GM19025 (cell line): ENCODE measurements at regions not wholly inside any gene's neighbourhood (a gene's known extent, or its start where the extent isn't known, plus 50 kb on each side); places are given as distances from the start of the nearest gene placed in this dataset.

Source experiments
- ATAC-seq: cut with Tn5 transposase; IDR thresholded peaks from one replicate; pipeline ENCODE4 v1.9.1; 2021; ENCODE audit warnings: mild to moderate bottlenecking, low read depth, moderate library complexity; ENCODE audit not compliant: unreplicated experiment

DNA sequence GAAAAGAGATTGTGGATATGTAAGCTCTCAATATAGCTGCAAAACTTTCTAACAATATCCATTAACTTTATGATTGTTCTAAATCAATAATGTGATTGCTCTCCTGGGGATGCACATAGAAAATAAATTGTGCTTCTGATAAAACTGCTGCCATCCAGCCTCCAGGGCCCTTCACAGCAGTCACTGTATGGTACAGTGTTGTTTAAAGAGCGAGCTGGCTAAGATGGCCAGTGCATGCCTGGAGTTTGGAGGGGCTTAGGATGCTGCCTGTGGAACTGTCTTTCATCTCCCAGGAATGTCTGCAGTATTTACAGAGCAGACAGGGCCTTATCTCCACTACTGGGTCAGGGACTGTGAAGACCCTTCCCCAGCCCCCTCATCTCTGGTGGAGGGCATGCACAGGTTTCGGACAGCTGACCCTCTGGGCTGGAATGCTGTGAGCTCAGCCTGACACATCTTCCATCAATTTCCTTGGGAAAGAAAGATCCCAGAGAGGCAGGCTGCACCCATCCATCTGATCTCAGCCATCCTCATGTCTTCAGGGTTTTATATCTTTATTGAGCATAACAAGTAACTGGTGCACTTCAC, 137.0 kb downstream of the PLPP3 start:
- ATAC-seq: no peak

DNA sequence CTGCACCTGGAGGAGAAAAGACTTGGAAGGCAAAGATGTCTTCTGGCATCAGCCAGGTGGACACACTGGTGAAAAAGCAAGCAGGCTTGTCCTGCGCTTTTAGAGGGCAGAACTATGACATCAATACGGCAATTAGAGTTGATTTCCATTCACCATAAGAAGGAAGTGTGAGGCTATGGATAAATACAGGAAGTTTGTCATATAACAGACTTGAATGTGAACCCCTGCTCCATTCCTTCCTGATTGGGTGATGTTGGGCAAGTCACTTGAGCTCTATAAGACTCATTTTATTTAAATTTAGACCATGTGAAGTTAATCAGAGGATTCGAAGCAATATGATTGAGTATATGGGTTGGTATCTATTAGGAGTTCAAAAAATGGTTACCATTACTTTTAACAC, 137.8 kb downstream of the PLPP3 start:
- ATAC-seq: no peak

DNA sequence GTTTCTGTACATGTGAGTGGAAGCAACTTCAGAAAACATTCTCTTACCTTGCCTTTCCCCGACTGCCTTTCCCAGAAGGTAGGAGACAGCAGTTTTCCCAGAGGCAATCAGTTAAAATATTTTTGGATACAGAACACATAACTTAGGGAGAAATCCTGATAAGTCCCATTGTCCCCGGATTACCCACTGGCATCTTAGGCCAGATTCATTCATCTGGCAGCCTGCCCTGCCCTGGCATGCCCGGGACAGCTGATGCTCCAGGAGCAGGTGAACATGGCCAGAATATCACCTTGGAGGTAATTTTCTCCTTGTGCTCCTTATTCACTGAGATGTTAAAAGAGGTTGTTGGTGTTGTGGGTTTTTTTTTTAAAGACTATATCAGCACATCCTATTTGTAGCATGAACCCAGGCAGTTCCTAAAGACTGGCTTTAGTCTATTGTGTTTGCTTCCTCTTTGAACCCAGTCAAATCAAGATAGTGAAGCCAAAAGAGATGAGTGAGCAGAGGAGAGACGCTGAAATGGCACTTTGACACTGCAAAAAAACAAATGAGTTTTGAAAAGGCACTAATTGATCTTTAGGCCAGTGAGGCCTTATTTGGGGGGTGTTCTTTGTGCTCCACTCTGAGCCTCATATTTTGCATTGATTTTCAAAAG, 139.6 kb downstream of the PLPP3 start:
- ATAC-seq: no peak

DNA sequence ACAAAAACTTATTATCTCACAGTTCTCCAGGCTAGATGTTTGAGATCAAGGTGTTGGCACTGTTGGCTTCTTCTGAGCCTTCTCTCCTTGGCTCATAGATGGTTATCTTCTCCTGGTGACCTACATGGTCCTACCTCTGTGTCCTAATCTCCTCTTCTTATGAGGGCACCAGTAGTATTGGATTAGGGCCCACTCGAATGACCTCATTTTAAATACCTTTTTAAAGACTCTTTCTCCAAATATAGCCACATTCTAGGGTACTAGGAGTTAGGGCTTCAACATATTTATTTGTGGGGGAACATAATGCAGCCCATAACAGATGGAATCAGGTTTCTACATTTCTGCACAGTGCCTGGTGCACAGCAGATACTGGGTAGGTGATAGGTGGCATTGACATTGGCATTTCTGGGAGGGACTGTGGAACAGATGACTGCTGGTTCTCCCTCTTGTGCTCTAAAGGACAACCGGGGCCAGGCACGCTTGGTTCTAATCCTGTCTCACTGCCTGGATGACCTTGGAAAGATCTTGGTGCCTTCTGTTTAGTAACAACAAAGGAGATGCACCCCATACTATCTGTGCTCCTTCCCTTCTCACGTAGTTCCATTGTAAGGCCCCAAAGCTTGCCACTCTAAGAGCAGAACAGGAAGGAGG, 140.3 kb downstream of the PLPP3 start:
- no peak for ATAC-seq

DNA sequence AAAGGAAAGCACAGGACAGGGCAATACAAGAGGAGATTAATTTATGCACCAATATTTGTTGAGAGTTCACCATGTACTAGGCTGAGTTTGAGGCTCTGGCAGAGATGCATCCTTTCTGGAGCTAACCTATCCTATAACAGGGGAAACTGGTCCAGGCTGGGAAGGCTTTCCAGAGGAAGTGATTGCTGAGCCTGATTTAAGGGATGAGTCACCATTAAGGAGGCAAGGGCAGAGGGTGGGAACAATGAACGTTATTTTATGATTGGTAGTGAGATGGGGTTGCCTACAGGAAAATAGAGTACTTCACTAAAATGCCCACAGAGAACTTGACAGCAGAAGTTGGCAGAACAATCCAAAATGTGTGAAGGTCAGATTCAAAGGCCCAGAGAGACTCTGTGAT, 141.4 kb downstream of the PLPP3 start:
- no peak for ATAC-seq

DNA sequence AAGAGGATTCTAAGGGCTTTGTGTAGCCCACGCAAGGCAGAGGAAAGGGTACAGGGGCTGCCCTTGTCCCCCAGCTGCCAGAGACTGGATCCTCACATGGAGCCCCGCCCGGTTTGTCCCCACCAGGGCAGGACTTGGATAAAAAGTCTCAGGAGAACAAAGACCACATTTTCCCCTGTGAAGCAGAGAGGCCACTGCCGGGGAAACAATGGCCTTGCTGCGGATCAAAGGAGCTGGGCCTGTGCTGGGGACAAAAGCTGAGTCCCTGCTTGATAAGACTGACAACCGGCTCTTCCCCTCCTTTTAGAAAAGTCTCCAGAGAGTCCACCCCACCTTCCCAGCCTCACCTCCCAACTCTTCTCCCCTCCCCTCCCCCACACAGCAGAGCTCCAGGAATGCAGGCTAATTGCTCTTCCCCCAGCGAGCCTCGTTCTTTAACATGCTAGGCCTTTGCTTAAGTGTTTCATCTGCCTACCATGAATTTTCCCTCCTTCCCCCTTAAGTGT, 142.4 kb downstream of the PLPP3 start:
- ATAC-seq: no peak

DNA sequence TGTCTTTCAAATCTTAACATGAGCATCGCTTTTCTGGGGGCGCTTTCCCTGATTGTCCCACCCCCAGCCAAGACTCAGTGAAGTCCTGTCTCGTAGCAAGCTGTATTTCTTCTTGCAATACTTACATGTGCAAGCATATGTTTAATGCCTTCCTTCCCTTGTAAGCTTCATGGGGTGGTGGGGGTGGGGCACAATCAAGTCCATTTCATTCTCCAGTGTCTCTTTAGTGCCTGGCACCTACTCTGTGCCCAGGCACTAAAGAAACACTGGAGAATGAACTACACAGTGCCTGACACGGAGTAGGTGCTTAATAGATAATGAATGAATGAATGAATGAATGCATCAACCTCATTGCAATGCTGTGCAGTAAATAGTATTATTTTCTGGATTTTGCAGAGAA, 143.1 kb downstream of the PLPP3 start:
- ATAC-seq: no peak

DNA sequence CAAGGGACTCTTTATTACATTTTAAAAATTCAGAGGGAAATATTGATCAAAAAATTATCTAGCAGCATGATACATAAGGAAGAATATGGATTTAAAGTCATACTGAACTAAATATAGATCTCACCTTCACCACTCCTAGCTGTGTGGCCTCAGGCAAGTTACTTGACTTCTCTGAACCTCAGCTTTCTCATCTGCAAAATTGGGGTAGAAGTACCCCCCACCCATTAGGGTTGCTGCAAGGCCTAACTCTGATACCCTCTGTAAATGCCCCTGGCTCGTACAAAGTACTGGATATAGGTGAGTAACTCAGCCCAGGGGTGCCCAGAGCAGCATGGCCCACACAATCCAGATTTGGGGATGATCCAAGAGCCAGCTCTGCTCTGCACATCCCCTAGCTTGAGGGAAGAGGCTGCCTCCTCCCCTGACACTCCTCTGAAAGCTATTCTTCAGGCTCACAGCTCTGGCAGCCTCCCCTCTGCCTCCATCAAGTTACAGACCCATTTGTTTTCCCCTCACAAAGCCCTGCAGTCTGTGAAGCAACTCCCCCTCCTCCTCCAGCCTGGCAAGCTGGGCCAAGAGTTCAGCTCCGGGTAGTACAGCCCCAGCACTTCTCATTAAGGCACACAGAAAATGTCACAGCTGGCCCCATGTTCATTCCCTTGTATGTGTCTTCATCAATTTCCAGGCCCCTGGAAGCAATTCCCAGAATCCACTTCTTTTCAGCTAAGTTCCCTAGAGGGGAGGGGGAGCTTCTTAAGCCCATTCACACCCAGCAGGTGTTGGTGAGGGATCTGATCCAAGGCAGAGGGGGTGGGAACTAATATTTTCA, 143.7 kb downstream of the PLPP3 start:
- no peak for ATAC-seq

DNA sequence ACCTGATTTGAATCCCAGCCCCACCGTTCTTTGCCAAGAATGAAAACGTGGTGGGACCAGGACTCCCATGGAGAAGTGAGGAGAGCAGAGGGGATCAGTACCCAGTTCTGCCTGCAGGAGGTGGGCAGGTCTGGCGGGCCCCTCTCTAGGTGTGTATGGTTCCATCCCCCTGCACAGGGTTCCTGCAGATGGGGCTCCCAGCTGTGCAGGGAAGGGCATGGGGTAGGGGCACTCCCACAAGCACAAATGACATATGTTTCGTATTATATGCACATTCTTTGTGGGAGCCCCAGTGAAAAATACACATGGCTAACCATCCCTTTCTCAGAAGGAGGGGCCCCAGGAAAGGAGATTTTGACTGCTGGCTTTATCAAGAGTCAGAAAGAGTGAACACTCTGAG, 144.6 kb downstream of the PLPP3 start:
- no peak for ATAC-seq

DNA sequence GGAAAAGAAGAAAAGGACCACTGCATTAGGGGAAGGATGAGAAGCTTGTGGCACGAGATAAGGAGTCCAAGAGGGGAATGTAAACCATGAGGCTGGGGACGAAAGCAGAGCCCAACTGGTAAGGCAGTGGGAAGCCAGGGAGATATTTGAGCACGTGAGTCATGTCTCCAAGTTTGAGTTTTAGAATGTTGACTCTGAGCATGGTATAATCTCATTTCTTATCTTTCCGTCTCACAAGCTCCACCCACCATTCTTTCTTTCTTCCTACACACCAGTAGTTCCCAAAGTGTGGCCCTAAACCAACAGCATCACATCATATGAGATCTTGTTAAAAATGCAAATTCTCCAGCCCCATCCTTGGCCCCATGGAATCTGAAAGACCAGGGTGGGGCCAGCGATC, 145.3 kb downstream of the PLPP3 start:
- ATAC-seq: no peak

DNA sequence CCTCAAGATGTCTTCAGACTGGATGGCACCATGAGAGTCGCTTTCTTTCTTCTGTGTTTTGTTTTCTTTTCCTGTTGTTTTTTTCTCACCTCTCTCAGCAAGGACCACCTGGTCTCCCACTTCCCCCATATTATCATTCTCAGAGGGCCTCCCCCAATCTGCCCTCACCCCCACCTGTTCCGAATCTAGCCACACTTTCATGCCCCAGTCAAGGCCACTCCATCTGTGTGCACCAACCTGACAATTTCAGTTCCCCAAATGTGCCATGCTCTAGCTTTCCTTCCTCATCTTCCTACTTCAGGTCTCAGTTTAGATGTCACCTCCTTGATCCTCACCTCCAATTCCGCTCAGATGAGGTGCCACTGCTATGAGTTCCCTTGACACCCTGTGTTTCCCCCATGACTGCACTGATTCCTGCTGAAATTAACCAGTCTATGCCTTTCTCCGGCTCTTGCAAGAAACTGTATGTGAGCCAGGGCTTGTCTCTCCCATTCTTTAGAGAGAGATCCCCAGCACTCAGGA, 146.2 kb downstream of the PLPP3 start:
- no peak for ATAC-seq

DNA sequence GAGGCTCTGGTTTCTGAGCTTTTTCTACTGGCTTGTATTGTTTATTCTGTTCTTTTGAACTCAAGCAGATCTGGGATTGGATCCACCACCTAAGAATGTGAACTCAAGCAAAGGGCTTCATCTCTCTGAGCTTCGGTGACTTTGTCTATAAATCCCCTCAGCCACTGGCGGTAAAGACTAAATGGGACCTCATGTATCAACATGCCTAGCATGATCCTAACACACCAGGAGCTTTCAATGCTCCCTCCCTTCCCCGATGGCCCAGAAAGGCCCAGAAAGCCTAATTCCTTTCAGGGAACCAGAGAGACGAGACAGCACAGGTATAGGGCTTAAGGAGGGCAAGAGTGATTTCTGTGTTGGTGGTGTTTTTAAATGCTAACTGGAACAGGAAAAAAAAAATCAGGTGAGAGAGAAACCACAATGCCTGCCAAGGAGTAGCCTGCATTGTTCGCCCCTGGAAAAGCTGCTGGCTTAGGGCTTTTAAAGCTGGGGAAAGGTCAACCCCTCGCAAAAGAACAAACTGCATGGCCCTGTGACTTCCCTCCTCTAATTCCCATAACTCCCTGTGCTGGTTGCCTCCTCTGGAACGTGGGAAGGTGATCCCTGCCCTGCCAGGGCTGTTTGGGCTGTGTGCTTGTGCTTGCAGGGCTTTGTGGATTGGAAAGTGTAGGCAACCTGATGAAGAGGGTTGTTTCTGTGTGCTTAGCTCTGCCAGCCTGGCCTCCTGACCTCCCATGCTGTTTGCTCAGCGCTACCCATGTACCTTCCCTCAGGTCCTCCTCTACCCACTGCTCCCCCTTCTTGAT, 147.0 kb downstream of the PLPP3 start:
- no peak for ATAC-seq

DNA sequence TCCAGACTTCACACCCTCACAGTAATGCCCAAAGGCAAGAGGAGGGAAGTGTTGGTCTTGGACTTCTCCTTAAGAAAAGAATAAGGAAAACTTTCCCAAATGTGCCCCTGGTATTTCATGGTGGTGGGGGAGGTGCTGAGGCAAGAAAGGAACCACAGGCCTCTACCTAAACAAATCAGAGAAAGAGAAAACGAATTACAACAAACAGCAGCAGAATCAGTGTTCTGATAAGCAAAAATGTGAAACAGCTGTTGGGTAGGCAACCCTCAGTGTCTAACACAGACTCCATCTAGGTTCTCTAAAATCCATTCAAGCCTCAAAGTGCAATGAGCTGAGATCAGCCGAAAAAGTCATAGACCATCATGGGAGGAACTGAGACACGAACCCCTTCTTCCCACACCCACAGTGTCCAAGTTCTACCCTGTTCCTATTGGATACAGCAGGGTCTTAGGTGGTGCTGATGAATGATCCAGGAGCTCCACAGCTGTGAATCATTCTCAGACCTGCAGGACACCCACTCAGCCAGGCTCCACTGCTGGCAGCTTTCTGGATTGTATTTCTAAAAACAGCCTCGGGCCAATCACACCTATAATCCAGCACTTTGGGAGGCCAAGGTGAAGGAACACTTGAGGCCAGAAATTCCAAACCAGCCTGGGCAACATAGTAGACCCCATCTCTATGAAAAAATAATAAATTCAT, 149.1 kb downstream of the PLPP3 start:
- ATAC-seq: no peak

DNA sequence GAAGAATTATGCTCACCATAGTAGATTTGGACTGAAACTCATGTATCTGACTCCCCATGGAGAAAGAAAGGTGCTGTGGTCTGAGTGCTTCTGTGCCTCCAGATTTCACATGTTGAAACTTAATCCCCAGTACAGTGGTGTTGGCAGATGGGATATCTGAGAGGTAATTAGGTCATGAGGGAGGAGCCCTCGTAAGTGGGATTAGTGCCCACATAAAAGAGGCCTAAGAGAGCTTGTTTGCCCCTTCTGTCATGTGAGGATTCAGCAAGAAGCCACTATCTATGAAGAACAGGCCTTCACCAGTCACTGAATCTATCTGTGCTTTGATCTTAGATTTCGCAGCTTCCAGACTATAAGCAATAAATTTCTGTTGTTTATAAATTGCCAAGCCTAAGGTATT, 150.1 kb downstream of the PLPP3 start:
- ATAC-seq: no peak

DNA sequence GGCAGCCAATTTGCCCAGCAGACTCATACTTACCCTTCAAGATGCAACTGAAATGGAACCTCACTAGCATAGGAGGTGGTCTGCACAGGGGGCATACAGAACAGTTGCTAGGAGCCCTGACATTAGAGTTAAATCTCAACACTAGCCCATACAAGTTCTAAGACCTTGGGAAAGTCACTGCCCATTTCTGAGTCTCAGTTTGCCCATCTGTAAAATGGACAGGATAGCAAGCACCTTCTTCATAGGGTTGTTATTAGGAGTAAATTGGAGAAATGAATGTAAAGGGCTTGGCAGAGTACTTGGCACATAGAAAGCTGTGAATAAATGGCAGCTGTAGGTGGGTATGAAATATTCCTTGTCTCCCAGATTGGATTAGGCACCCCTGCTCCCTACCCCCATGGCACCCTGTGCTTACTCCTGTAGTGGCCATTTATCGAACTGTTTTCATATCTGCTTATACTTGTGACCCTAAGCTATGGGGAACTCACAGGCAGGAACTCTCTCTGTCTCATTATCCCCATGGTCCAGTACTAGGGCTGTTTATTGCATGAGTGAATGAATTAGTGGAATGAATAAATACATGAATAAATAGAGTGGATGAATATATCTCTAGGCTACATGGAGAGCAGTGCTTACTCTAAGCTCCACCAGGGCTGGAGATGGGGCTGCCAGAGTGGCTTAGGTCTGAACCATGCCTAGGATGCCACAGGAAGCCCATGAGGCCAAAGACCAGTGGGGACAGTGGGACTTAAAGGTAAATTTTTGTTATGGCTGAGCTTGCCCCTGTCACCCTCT, 152.6 kb downstream of the PLPP3 start:
- no peak for ATAC-seq

DNA sequence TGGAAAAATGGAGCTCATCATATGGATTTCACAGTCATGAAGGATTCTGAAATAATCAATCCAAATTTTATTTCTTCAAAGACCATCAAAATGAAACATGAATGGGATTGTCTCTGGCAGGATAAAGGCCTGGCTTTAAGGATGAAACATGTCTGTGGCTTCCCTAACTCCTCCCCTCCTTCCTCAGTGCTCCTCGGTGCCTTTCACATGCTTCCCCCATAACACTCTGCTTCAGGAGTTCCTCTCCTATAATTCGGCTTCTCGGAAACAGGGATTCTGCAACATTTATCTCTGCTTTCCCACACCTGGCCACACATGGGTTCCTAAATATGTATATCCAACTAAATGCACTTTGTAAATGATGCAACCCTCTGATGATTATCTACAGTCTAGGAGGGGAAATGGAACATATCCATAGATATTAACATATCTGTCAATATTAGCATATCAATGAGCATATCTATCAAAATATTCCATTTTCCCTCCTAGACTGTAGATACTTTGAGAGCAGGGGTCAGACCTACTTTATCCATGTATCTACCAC, 153.8 kb downstream of the PLPP3 start:
- no peak for ATAC-seq

DNA sequence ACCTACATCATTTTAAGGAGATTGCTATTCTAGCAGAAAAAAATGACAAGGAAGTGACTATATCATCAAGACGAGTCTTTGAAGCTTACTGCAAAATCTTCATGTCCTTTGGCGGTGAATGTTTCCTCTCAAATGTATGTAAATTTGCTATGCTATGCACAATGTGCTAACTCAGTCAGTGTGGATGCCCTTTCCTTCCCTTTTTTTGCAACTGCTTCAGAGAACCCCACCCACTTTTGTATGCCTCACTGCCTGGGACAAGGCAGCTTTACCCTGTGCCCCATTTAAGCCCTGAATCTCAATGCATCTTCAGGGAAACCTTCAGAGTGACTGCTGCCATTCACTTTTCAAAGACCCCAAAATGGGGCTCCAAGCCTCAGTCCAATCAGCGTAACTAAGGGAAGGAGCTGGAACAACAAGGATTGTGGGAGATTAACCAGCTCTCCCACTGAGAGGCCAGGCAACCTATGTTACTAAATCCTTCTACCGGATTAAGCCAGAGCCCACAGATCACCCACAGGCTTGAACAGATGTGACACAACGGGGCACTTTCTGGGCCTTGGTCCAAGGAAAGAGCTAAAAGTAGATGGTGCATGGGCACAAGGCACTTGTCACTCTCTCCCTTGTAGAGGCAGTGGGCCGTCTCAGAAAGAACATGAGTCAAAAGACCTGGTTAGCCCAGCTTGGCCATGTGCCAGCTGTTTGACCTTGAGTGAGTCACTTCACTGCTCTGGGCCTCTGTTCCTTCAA, 154.4 kb downstream of the PLPP3 start:
- ATAC-seq: no peak

DNA sequence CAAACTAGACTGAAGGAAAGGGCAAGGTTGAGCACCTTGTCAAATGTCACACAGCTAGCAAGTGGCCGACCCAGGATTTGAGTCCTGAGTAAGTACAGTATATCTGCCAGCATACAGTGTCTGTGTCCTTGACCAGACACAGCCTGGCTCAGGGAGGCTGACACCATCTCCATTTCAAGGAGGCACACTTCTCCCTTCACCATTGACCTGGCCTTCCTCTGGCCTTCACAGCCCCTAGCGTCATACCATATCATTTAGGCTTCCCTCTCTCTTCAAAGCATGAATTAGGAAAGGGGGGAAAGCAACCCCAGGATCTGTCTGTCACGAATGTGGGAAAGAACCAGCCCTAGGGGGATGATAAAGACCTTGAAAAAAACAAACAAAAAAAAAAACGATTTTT, 155.6 kb downstream of the PLPP3 start:
- no peak for ATAC-seq
